NOMO-1 treated with DMSO at 0.1 percent for 48 hours (cell line): ENCODE measurements at regions not wholly inside any gene's neighbourhood (a gene's known extent, or its start where the extent isn't known, plus 50 kb on each side); places are given as distances from the start of the nearest gene placed in this dataset.

Experiments used
- DNase-seq: peaks from one replicate; lab custom pipeline; 2025; ENCODE audit not compliant: unreplicated experiment; lab: John Stamatoyannopoulos, UW

DNA sequence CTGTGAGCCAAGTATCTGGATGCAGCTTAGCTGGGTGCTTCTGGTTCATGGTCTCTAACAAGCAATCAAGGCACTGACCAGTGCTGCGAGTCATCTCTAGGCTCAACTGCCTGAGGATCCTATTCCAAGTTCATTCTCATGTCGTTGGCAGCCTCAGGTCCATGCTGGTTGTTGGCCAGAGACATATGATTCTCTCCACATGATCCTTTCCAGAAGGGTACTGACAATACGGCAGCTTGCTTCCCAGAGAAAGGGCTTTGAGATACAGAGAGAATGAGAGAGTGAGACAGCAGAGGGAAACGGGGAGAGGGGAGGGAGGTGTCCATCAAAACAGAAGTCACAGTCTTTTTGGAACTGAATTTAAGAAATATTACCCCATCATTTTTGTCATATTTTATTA, 405.6 kb downstream of the XPNPEP1 start:
- no peak for DNase-seq

DNA sequence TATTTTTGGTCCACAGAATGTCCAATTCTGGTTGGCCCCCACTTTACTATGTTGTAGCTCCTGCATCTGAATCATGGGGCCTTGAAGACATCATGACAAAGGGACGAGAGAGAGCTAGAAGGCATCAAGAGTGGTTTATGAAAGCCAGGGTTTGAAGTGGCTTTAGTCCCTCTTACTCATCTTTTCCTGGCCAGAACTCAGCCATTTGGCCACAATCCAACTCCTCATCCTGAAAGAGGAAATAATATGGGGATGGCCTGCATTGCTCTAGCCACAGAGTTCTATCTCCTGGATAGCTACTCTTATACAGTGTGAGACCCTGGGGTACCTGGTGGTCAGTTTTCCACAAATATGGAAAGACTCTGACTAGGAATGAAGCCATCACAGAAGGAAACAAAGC, 418.9 kb downstream of the XPNPEP1 start:
- no peak for DNase-seq

DNA sequence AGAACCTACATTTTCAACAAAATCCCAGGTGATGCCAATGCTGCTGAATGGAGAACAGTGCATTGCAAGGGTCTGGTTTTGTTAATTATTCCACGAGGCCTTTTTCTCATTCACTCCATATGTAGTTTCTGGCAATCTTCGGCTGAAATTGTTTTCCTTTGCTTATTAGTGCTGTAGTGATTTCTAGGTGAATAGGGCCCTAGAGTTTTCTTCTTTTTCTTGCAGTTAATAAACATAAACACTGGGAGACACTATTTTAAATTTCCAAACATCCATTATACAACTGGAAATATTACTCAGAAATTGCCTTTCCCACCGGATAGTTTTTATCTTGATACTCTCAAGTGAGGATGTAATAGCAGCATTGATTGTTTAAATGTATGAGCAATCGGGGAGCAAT, 435.6 kb downstream of the XPNPEP1 start:
- no peak for DNase-seq

DNA sequence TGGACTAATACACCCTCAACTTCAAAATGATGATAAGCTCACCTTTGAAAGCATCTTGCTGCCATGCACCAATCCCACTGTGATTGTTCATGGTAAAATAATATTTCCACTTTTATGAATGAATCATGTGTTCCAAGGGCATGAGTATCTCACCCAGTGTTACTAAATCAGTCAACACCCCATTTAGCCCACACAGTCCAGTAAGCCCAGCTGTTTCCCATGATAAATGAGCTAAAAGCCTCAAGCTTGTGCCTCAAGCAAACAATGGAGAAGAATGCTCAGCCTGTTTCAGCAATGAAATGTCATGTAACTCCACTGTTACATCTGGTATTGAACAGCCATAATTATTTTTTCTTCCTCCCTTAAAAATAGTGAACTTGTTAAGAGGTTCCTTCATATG, 442.5 kb downstream of the XPNPEP1 start:
- no peak for DNase-seq

DNA sequence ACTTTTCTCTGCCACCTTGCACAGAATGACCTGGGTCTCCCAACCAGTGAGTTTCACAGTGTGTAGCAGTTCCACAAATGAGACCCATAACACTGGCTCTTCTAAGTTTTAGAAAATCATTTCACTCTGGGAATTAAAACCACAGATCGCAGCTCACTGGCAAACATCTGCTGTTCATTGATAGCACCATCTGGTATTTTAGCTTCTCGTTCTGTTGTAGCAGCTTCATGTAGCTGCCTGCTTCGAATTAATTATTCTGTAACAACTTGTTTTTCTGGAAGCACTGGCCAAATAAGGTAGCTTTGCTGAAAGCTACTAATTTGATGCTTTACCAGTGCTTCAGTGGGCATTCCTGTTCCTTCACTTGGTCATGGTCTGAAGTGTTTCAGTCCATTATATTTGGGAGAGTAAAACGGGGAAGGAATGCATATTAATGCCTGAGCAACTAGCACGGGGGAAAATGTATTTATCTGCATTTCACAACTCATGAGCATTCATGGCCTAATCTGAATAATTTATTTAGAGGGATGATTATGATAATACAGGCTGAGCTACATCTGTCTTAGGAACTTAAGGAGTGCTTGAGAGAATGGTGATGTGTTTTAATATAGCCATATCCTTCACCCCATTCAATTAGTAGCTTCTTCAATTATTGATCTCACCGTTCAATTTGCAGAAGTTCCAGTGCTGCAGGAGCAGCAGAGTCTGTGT, 447.4 kb downstream of the XPNPEP1 start:
- no peak for DNase-seq

DNA sequence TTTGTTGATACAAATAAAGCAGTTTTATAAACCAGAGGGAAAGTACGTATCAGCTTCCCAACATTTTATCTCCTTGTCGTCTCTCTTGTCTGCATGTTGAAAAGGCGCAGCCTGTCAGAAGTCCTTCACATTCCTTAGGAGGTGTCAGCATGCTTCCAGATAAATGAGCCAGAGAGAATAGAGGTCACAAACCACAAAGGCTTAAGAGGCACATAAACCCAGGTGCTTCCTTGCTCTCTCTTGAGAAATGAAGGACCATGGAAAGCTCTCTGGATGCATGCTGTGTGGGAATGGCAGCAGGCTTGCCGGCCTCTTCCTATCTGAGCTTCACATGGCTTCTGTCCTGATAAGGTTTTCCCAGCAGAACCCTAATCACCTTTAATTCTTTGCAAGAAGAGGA, 448.5 kb downstream of the XPNPEP1 start:
- no peak for DNase-seq

DNA sequence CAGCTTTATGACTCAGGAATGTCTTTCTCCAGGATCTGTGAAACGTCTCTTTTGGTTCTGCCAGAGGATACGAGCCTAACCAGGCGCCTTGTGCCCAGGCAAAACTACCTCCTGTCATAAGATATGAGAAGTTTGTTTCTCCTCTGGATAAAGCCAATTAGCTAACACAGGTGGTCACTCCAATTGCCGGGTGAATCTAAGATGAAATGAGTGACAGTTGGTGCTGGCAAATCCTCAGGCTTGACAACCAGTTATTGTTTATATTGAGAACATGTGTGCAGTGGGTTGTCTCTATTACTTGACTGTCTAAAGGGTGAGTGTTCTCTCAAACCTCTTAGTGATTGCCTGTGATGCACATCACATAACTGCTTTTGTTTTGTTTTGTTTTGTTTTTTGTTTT, 449.1 kb downstream of the XPNPEP1 start:
- DNase-seq = no peak

DNA sequence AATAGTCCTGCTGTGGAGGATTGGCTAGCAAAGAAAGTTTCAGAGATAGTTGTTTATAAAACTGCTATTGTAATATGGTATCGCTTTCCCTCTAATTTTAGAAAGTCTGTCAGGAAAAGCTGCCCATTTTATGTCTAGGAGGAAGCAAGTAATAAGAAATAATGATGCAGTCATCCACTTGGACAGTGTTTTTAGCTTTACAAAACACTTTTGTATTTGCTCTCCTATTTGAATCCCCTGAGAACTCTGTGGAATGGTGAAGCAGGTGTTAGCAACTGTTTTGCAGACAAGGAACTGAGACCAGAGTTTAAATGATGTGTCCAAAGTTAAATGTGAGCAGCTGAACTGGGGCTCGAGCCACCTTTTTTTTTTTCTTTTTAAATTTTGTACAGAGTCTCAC, 455.8 kb downstream of the XPNPEP1 start:
- no peak for DNase-seq

DNA sequence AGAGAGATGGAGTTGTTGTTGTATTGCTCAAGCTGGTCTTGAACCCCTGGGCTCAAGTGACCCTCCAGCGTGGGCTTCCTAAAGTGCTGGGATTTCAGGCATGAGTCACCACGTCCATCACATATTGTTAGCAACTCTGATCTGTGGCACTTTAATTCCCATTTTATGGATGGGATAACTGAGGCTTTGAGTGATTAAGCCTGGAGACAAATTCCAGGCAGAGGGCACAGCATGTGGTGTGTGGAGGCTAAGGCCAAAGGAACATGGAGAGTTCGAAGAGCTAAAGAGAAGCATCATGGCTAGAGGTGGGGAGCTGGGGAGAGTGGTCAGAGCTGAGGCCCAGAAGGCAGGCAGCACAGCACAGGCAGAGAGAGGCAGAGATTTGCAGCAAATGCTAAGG, 458.4 kb downstream of the XPNPEP1 start:
- no peak for DNase-seq

DNA sequence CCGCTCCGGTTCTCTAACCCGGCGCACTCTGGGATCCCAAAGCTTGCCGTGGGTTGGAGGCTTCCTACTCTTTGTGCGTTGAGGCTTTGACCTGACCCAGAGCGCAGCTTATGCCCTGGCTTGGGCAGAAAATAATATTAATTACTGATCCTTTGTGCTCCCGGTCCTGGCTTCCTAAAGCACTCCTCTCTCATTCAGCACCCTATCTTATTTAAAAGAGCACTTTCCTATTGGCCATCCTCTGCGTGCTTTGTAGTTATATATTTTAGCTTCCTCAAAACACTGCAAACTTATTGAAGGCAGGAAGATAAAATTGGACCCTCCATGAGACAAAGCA, 466.0 kb downstream of the XPNPEP1 start:
- no peak for DNase-seq

DNA sequence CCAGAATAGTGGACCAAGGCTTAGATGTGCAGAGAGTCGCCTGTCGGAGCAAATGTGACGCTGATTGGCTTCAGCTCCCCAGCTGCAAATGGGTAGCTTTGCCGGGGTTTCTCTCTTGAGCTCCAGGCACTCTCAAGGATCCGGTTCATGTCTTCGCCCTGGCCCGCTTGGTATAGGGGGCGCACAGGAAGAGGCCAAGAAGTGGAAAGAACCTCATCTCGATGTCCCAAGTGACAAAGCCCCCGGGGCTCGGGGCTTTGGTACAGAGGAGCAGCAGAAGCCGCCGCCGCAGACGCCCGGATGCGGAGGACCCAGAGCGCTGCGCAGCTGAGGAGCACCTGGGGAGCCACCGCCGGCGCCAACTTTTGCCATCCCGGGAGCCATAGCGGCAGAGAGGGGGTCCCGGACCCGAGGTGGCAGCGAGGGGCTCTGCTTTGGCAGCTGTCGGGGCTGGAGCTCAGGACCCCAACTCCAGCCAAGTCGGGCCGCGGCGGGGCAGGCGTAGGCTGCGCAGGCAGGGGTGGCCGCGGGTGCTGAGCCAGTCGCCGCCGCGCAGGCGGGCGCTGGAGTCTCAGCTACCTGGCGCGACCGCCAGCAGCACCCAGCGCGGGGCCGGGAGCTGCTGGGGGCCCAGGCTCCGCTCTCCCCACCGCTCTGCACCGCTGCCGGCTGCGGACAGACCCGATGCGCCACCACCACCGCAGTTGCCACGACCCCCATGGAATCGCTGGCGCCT, 466.6 kb downstream of the XPNPEP1 start:
- no peak for DNase-seq

DNA sequence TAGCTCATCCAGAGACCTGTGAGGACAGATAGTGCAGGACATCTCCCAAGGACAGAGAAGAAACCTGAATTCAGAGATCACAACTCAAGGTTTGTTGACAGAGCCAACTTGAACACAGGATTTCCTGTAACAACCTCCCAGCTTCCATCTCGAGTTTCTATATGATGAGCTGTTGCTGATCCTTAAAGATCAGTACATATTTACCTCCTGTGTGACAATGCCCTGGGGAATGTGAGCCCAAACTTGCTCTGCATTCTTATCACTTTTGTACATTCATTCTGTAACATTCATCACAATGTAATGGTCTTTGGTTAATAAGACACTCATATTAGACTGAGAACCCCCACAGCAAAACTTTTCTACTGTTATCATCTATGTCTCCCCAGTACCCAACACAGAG, 468.6 kb downstream of the XPNPEP1 start:
- no peak for DNase-seq

DNA sequence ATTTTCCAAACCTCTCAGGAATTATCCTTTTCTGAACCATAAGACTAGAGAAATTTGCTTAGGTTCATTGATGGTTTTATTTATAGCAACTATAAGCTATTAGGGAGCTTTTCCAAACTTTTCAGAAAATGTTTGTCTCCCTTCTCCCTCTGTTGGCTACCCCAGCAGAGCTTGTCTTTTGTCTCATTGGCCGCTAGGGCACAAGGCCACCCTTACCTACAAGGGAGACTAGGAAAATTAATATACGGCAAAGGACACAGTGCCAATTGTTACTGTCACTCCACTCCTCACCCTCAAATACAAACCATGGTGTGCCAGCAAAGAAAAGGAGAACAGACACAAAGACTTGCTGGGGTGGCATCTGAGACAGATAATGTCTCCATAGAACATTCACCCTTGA, 471.4 kb downstream of the XPNPEP1 start:
- no peak for DNase-seq

DNA sequence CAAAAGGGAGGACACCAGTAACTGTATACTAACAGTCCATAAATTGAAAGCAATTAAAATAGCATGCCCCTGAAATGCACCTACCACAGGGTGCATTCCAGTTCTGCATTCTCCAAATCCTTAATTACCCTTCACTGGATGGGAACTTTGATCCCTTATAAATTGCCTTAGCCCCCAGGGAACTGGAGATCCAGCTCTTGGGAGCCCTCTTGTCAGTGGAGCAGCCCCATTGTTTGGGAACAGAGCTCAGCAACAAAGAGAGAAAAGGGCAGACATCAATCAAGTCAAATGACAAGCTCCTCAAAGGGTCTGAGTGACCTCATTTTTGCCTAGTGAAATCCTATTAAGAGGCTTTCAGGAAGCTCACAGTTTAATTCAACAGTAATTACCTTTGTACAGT, 472.6 kb downstream of the XPNPEP1 start:
- DNase-seq = no peak

DNA sequence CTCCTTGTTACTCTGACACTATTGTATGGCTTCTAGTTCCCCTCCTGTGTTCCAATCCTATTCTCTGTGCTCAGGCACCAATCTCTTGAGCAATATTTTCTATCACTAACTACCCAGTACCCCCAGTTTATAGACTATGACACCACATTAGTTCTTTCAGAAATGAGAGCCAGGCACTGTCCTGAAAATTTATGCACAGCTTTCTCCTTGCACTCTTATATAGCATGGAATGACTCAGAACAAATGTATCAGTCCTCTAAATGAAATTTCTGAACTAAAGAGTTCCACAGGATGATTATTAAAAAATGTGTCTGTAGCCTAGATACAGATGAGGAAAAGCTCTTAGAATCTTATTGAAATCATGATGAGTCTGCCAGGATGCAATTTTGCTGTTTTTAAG, 489.9 kb downstream of the XPNPEP1 start:
- no peak for DNase-seq

DNA sequence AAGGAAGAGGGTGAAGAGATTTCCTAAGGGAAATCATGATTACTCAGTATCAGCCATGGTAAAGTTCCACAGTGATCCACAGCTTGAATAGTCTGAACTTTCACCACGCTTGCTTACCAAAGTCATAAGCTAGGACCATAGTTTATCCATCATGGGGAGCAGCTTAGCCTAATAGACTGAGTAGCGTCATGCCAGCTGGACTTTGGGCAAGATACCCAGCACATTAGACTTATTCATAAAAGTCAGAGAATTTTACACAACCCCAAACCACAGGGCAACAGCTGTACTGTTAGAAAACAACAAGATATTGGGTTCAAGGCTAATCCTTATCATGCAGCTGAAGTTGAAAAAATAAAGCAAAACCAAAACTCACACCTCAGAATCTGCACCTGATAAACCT, 491.0 kb downstream of the XPNPEP1 start:
- no peak for DNase-seq

DNA sequence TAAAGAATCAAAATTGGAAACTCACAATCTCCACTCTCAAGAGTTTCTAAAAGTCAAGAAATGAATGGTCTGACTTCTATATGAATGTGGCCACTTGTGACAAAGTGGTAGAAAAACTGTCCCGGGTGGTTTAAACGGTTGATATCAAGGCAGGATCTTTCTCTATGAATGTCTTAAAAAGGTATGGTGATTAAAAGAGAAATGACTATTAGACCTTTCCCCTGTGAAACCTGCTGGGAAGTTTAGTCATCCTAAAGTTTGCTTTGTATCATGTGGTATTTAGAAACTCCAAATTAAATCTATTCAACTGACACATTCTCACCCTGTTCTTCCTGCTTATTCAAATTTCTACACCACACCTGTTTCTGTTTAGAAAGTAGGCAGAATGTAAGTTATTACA, 492.5 kb downstream of the XPNPEP1 start:
- DNase-seq = no peak

DNA sequence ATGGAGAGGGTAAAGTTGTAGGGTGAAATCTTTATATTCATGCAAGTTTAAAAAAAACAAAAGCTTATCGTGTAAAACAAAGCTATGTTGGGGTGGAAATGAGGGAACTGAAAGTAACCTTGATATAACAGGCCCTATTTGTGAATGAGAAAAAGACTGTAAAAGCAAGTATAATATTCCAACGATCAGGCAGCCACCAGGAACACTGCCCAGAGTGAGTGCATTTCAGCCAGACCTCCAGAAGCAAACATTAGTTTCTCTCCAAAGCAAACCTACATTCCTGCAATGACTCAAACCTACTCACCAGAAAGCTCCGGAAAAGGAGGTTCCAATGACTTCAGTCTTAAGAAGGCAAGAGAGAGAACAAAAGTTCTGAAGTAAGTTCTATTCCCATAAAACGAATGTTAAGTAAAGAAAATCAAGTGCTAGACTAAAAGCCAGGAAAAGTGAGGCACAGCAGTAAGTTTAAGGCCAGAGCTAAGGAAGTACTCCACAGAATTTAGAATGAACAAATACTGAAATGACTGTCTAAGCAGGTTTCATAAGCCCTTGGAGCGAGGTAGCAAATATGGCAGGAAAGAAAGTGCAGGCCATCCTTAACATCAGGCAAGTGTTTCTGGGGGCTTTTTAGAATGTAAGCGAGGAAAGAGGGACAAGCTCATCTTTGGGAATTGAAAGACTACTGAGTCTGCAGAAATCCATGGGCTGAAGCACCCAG, 493.1 kb downstream of the XPNPEP1 start:
- no peak for DNase-seq

DNA sequence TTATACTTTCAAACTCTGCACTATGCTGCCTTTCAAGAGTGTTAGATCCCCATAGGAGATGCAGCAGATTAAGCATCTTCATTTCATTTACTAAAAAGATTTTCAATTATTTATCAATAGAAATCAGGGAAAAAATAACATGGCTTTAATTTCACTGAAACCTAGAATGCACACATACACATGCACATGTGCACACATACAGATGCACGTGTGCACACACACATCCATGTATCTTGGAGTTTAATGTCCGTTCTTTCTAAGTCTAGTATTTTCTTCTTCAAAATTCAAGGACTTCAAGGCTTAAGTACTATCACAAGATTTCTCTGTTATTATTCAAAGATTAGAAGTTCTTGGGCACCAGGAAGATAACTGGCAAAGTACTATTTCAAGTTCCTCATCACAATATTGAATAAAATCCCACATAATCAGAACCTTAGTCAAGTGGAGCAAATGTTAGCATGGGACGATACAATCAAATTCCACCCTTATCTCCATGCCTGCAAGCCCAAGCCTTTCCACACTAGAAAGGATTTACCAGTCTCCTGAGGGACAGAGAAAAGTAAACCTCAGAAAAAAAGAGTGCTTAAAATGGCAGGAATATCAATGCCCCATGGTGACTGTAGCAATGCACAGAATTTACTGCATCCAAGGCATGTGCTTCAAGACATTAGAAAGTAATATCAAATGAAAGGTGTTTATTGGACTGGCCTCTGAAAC, 494.4 kb downstream of the XPNPEP1 start:
- no peak for DNase-seq

DNA sequence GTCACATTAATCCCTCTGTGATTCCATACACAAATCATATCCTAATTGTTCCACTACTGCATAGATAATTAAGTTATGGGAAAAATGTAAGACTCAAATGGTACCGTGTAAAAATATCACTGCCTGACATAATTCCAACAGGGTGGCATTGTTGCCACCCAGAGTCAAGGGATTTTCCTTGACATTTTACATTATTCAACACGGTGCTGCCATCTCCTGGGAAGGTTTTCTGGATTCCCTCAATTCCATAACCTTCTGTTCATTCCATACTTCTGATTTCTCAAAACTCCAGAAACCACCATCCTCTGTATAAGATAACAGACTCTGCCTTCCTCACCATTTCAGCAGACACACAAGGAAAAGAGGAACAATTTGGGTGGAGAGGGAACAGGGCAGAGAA, 495.9 kb downstream of the XPNPEP1 start:
- DNase-seq = no peak

DNA sequence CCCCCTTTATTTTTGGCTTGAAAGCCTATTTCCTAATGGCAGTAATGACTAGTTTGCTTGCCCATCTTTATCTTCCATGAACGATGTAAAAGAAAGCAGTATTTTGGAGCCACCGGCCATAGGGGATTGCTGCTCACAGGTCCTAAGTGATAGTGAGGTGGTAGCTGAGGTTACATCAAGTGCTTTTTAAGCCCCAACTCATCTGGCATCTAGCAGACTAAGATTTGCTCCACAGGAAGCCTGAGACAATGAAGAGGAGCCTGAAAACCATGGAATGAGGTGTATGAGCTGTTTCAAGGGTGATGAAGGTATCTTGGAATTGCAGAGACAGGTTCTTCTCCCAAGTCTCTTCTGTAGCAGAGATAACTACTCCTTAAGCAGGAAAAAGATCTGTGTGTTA, 496.3 kb downstream of the XPNPEP1 start:
- no peak for DNase-seq

DNA sequence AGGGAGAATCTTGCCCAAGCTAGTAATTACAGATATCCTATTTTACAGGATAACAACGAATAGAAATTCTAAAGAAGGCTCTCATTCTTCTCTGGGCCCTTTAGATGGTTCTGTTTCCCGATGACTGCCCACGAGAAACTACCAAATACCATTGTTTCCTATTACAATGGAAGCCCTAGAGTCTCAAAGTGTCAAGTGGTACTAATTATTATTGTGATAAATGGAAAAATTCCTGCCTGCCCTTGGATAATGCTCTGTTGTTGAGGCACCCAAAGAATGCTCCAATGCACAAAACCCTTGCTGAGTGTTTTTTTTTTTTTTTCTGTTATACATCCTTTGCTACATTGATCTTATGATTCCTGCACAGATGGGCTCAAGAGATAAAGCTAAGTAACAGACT, 504.5 kb downstream of the XPNPEP1 start:
- DNase-seq = no peak
